HG02973 (cell line): ENCODE measurements at regions not wholly inside any gene's neighbourhood (a gene's known extent, or its start where the extent isn't known, plus 50 kb on each side); places are given as distances from the start of the nearest gene placed in this dataset.
"Not testable (repeated sequence)": the region's sequence is repeated elsewhere in the genome, so short reads cannot be mapped to it uniquely, and the experiment has no call there.

ENCODE experiments used
- ATAC-seq: cut with Tn5 transposase; IDR thresholded peaks from one replicate; pipeline ENCODE4 v1.9.1; 2021; ENCODE audit warnings: moderate library complexity; ENCODE audit not compliant: unreplicated experiment

DNA sequence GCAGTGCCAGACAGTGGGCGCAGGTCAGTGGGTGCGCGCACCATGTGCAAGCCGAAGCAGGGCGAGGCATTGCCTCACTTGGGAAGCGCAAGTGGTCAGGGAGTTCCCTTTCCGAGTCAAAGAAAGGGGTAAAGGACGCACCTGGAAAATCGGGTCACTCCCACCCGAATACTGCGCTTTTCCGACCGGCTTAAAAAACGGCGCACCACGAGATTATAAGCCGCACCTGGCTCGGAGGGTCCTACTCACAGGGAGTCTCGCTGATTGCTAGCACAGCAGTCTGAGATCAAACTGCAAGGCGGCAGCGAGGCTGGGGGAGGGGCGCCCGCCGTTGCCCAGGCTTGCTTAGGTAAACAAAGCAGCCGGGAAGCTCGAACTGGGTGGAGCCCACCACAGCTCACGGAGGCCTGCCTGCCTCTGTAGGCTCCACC lies 77.9 kb downstream of the NR4A2 start:
- ATAC-seq: not testable (repeated sequence)

DNA sequence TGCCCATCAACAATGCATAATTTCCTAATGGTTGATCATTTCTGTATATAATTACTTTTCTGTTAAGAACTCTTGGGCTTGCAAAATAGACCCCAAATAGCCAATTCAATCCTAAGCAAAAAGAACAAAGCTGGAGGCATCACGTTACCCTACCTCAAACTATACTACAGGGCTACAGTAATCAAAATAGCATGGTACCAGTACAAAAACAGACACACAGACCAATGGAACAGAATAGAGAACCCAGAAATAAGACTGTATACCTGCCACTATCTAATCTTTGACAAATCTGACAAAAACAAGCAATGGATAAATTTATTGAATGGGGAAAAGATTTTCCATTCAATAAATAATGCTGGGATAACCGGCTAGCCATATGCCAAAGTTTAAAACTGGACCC lies 78.8 kb downstream of the NR4A2 start:
- no peak for ATAC-seq

DNA sequence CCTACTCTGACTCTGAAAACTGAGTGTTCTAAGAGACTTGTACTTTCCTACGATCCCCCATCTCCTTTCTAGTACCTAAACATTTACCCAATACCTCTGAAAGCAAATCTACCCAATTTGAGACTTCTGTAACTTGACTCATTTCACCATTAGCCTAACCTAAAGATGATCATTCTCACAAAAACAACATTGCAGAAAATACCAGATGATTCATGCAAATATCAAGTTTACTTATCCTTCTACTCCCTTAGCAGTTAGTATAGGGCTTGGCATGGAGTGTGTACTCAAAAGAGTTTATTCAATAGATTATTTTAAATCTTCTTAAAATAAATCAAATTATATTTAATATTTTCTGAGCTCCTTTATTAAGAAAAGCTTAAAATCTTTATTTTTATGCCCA lies 89.6 kb downstream of the NR4A2 start:
- ATAC-seq: no peak

DNA sequence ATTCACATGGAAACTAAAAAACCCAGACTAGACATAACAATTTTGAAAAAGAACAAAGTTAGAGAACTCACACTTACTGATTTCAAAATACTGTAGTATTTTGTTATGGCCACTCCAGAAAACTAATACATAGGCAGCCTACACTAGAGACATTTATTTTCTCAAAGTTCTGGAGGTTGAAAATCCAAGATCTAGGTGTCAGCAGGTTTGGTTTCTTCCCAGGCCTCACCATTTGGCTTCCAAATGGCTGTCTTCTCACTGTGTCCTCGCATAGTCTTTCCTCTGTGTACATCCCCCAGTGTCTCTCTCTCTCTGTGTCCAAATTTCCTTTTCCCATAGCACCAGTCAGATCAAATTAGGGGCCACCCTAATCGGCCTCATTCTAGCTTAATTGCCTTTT lies 95.0 kb downstream of the NR4A2 start:
- no peak for ATAC-seq

DNA sequence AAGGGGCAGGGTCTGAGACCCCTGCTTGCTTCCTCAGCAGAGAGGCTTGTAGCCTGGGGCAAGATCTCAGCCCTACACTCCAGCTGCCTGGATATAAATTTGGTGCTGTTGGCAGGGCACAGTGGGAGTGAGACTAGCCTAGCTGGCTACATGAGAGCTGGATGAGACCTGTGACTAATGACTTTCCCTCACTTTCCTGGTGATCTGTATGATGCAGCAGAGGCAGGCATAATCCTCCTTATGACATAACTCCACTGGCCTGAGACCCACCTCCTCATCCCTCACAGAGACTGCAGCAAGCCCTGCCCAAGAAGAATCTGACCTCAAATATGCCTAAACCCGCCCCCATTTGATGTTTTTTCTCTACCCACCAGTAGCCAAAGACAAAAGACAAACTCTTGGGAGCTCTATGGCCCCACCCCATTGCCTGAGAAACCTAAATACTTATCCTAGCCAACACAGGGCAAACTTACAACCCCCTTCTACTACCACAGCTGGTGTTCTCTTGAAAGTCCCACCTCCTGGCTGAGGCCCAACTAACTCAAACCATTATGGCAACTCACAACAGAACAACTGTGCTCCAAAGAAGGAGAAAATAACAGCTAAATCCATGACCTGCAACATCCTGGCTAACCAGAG lies 102.7 kb downstream of the NR4A2 start:
- no peak for ATAC-seq

DNA sequence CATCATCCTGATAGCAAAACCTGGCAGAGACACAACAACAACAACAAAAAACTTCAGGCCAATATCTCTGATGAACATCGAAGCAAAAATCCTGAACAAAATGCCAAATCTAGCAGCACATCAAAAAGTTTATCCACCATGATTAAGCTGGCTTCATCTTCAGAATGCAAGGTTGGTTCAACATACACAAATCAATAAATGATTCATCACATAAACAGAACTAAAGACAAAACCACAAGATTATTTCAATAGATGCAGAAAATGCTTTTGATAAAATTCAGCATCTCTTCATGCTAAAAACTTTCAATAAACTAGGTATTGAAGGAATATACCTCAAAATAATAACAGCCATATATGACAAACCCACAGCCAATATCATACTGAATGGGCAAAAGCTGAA lies 109.2 kb downstream of the NR4A2 start:
- ATAC-seq: not testable (repeated sequence)

DNA sequence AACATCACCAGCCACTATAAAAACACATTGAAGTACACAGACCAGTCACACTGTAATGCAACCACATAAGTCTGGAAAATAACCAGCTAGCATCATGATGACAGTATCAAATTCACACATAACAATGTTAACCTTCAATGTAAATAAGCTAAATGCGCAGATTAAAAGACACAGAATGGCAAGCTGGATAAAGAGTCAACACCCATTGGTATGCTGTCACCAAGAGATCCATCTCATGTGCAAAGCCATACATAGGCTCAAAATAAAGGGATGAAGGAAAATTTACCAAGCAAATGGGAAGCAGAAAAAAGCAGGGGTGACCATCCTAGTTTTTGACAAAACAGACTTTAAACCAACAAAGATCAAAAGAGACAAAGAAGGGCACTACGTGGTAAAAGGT lies 110.8 kb downstream of the NR4A2 start:
- ATAC-seq: no peak

DNA sequence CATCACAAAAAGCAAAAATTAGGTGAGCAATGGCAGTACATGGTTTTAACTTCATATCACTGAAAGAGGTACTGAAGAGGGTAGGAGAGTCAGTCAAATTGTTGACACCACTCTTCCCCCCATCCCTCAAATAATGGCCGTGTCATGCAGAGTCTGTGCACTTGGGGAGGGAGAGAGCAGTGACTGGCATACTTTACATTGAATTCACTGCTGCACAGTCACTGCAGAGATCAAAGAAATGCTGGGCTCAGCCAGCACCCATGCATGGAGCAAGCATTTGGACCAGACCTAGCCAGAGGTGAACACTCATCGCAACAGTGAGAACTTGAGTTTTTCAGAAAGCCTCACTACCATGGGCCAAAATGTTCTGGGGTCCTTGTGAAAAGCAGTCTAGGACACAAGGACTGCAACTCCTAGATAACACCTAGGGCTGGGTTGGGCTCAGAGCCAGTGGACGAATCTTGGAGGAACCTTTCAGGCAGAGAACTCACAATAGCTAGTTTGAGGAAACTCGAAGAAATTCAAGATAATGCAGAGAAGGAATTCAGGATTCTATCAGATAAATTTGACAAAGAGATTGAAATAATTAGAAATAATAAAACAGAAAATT lies 112.9 kb downstream of the NR4A2 start:
- ATAC-seq: no peak

DNA sequence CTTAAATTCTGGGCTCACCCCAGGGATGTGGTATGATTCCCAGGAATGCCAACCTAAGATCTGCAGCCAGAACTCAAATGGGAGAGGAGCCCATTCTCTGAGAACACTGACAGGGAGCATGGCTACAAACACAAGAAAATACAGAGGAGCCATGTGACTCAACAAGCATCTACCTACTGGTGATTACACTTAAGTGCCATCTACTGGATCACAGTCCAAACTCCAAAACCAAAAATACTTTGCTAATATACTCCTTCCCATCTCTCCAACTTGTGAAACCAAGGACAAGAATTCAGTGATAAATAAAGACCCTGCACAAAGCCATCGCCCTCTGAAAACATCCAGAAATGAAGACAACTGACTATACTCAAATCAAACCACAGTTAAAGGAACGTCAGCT lies 116.9 kb downstream of the NR4A2 start:
- ATAC-seq: no peak

DNA sequence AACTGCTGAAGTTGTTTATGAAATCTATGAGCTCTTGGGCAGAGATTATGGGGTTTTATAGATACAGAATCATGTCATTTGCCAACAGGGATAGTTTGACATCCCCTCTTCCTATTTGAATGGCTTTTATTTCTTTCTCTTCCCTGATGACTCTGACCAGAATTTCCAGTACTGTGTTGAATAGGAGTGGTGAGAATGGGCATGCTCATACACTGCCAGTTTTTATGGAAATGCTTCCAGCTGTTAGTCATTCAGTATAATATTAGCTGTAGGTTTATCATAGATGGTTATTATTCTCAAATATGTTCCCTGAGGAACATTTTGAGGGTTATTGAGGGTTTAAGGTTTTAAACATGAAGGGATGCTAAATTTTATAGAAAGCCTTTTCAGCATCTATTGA lies 121.2 kb downstream of the NR4A2 start:
- no peak for ATAC-seq

DNA sequence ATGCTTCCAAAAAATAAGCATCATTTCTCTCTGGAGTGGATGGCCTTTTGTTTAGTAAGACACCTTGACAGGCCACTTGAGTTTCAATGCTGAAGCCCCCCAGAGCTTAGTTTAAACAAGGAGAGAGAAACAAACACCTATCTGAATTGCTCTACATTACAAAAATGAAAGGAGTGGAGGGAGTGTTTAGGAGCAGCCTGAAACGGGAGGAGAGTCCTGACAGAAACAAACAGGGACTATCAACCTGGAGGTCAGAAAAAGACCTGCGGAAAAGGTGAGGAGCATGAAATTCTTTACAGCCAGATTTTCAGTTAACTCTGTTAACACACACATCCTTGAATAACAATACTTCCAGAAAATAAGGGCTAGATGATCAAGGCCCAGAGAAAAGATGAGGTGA lies 126.2 kb downstream of the NR4A2 start:
- ATAC-seq: no peak

DNA sequence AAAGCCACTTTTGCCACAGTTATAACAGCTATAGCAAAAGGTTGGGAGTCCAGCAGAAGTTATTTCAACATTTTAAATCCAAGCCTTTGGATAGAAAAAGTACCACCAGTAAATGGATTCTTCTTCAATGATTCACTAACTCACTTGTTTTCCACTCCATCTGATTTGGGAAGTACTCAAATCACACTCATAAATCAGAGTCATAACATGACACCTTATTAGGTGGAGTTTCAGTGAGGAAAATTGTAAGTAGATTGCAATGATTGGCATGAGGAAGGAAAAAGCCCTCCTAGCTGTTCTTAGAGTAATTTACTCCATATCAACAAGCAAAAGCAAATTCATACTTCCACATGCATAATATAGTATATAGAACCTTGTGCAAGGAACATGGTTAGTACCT lies 132.9 kb downstream of the NR4A2 start:
- no peak for ATAC-seq

DNA sequence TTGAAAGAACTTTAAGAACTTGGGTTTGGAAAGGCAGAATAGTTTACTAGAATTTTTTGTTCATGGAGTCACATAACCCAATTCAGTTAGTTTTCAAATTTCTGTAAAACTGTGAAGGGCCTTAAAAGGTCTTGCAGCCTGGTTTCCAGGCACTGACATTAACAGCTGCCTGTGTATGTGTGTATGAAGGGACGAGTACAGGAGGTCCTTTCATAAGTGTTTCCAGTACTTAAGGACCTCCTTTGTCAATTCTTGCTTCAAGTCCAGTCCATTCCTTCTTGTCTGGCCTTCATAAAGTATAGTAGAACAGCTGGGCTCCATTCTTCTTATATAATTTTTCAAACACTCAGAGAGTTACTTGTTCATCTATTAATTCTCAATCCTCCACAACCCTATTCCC lies 136.5 kb downstream of the NR4A2 start:
- ATAC-seq: no peak

DNA sequence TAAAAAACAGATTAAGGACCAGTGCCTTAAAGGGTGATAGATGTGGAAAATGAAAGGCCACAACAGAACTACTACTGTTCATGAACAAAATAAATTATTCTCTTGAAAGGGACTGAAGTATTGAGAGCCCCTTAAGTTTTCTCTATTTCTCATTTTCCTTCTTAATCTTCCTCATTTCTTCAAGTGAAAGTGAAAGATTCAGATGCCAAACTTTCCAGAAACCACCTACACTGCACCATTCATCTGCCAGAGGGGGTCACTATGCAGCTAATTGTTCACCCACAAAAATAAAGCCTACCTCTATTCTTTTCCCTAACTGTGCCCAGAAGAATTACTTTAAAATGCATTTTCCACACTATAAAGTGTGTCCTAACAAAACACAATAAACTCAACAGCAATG lies 140.1 kb downstream of the NR4A2 start:
- ATAC-seq: peak; percentile 96

DNA sequence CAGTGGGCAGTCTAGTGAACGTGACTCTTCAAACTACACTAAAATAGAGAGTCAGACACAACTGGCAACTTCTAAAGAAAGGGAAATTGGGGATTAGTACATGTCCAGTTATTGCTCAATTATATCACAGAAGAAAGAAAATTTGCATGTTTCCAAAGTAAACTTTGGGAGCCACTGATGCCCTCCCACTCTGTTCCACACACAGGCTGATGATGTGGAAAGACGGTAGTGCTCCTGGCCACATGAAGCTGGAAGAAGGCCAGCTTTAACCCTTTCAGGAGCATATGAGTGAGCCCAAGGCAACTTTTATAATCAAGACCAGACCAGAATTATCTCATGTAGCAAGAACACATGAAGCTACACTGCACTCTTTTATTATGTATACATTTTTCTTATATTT lies 141.0 kb downstream of the NR4A2 start:
- no peak for ATAC-seq

DNA sequence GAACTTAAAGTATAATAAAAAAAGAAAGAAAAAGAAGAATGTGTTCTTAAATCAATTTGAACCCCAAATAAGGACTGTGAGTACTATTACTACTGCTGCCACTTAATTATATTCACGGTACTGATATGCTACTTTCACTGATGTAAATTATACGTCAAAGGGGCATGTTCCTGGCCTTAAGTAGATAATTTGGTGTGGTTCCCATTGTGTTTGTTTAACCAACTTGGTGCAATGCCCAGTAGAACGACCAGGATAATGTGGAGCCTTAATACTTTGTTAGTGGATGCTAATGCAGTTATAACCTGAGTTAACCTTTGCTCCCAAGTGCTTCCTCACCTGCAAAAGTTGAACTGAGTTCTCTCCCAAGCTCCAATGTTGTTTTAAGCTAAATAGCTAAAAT lies 142.0 kb downstream of the NR4A2 start:
- no peak for ATAC-seq

DNA sequence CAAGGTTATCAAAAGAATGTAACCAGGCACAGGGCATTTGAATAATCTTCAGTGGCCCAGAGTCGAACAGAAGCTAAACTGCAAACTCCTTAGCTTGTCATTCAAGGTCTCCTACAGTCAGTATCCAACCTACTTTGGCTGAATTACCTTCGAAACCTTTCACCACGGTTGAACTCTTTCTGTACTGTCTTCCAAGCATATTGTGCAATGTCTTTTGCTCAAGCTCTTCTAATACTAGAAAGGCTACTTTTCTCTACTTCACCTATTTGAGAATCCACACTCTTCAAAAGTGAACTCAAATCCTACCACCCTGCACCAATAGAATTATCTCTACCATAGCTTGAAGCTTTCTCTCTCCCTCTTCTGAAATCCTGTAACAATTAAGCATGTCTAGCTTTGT lies 142.9 kb downstream of the NR4A2 start:
- ATAC-seq: no peak

DNA sequence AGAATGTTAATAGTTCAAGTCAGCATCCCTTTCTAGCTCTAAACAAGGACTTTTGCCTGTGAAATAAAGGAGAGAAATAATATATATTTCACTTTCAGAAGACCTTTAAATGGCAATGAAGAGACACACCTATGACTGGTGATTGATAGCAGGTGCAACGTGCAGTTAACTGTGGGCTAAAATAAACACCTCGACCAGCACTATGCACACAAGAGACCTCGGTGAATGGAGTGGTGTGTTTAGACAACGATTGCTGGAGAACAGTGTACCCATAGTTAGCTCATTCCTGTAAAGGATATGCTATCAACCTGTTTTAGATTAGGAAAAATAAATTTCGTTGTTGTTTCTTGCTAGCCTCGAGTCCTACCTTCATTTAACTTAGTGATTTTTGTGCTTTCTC lies 143.4 kb downstream of the NR4A2 start:
- no peak for ATAC-seq

DNA sequence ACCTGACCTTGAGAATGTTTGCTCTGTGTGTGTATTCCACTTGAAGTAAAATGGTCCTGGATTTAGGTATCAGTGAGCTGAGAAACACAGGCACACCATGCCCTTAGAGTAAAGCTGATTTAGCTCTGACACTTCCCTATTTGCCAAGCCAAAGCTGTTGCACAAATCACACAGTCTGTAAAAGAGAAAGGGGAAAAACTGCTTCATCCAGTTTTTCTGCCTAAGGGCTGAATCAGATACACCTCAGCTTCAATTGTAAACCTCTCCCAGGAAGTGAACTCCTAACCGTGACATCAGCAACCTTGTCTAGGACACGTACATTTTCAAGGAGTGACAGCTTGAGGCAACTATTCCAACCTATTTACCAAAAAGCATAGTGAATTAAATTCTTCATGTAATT lies 150.4 kb downstream of the NR4A2 start:
- no peak for ATAC-seq

DNA sequence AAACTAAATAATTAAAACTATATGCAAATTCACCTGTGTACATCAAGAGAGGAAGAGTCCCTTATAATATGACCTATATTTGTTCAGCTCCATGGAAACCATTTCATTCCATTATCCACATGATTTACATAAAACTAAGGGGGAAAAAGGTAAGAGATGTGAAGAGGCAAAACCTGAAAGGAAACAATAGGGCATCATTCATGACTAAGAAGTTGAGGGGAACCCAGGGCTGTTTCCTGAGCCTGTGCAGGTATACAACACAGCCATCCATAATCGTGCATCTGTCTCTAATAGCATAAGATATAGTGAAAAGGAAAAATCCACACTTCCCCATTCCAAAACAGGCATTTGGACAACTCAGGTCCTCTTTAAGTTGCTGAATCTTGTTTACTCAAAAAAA lies 151.3 kb downstream of the NR4A2 start:
- ATAC-seq: no peak

DNA sequence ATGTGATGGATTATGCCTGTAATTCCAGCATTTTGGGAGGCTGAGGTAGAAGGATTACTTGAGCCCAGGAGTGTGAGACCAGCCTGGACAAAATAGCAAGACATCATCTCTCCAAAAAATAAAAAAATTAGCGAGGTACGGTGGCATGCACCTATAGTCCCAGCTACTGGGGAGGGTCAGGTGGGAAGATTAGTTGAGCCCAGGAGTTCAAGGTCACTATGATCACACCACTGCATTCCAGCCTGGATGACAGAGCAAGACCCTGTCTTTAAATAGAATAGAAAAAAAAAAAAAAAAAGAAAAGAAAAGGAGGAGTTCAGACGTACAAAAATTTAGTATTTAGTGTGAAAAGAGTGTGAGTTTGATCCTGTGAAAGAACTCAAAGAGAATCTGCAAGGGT lies 154.9 kb downstream of the NR4A2 start:
- no peak for ATAC-seq

DNA sequence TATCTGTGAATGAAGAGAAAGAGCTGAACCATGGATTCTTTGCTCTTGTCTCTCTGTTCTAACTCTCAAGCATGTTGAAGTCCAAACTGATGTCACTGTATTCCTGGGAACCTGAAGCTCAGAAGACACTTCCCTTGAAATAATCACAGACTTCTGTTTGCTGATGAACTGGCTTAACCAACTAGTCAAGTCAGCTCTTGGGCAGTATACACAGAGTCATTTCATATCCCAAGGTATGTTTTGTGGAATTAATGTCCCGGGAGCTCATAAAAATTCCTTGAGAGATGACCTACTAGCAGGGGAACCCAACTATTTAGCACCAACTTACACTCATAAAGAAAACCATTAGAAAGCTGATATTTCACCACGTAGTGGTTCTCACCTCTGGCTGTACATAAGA lies 156.6 kb downstream of the NR4A2 start:
- no peak for ATAC-seq

DNA sequence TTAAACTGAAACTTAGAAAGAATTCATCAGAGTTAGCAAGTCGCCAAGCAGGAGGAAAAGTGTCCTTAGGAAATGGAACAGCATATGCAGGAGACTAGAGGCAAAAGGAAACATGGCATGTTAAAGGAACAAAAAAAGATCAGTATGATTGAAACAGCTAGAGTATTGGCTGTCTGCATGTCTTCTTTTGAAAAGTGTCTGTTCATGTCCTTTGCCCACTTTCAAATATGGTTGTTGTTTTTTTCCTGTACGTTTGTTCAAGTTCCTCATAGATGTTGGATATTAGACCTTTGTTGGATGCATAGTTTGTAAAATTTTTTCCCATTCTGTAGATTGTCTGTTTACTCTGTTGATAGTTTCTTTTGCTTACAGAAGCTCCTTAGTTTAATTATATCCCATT lies 161.6 kb downstream of the NR4A2 start:
- no peak for ATAC-seq
